Spleen (tissue), 7 donors: ENCODE measurements at regions not wholly inside any gene's neighbourhood (a gene's known extent, or its start where the extent isn't known, plus 50 kb on each side); places are given as distances from the start of the nearest gene placed in this dataset.

Source experiments
- POLR2A ChIP-seq, 3 donors: fragments of 450-650 bp; IDR thresholded peaks; one replicate each; pipeline ENCODE4 v1.5.1; 2017; ENCODE audit warnings: antibody characterized with exemption in 3 of 3, mild to moderate bottlenecking in 1 of 3
- TF ChIP-seq, protein P1 (sequence below), 11 experiments: fragments of 200-600 bp in 7 of 11; fragments of 450-650 bp in 4 of 11; sonication (generic) in 4 of 11; IDR thresholded peaks in 8 of 11; conservative IDR thresholded peaks in 3 of 11; 1 replicate in 7 of 11; 2 replicates in 4 of 11; pipeline versions ENCODE4 v1.4.0 to v1.8.0; 2016 to 2021; ENCODE audit warnings: antibody characterized with exemption in 11 of 11, inconsistent platforms in 4 of 11, mild to moderate bottlenecking in 1 of 11
- donor health status: DM: no; HTN: no; CAD: no; lungs with moderate emphysema.
- donor health status: DM: no; HTN: no; CAD: no.
- donor health status: DM: no; HTN: no; CAD: no.

DNA sequence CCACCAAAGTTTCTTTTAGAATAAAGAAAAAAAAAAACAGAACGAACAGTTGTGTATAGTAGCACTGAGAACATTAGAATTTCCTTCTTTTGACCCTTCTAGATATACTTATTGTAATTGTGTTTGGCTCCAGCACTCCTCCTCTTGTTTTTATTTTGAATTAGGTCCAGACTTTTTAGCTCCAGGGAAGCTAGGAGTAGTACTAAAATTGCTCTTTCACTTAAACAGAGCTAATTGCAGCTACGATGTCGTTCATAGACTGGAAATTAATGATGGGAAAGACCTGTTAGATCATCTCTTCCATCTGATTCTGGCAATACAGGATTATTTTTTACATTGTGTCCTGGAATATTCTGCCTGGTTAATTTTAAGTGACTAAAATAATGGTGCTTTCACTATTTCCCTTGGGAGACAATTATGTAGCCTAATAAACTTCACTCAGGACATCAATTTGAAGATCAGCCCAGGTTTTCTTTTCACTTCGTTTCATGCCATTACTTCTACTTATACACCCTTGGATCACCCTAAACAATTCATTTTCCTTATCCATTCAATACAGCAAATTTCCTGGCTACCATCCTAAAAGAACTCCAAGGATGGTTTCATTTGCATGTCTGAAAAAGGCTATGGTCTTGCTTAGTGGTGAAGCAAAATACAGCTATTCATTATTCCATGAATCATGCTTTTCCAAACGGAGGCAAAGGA is 480.8 kb upstream of the TECRL start:
- TF ChIP-seq POLR2A (IDR thresholded peaks at IDR 0.05): no peak
- TF ChIP-seq, protein P1, sequence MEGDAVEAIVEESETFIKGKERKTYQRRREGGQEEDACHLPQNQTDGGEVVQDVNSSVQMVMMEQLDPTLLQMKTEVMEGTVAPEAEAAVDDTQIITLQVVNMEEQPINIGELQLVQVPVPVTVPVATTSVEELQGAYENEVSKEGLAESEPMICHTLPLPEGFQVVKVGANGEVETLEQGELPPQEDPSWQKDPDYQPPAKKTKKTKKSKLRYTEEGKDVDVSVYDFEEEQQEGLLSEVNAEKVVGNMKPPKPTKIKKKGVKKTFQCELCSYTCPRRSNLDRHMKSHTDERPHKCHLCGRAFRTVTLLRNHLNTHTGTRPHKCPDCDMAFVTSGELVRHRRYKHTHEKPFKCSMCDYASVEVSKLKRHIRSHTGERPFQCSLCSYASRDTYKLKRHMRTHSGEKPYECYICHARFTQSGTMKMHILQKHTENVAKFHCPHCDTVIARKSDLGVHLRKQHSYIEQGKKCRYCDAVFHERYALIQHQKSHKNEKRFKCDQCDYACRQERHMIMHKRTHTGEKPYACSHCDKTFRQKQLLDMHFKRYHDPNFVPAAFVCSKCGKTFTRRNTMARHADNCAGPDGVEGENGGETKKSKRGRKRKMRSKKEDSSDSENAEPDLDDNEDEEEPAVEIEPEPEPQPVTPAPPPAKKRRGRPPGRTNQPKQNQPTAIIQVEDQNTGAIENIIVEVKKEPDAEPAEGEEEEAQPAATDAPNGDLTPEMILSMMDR (IDR thresholded peaks at IDR 0.05 in 8 of 11, conservative IDR thresholded peaks at IDR 0.05 in 3 of 11): no peak
